Left lung (tissue), 4 donors: ENCODE measurements at regions not wholly inside any gene's neighbourhood (a gene's known extent, or its start where the extent isn't known, plus 50 kb on each side); places are given as distances from the start of the nearest gene placed in this dataset.

Experiments used
- ATAC-seq: fragments of 200-7000 bp; cut with Tn5 transposase; one replicate; pipeline ENCODE4 v1.9.1; 2020; ENCODE audit warnings: moderate library complexity
- DNase-seq, 4 donors: peaks; one replicate each; pipeline ENCODE4 v3.0.0-alpha.2; 2013 to 2020
- H3K27ac ChIP-seq, 2 donors: fragments of 200-600 bp; sonication (generic) in 1 of 2; one replicate each; pipeline versions ENCODE4 v1.5.0 to v1.8.0; 2020 to 2021
- H3K27me3 ChIP-seq, 2 donors: fragments of 200-600 bp; sonication (generic) in 1 of 2; one replicate each; pipeline versions ENCODE4 v1.5.0 to v1.8.0; 2020 to 2021
- H3K36me3 ChIP-seq, 2 donors: fragments of 200-600 bp; sonication (generic) in 1 of 2; one replicate each; pipeline versions ENCODE4 v1.5.0 to v1.8.0; 2020 to 2021
- H3K4me1 ChIP-seq, 2 donors: fragments of 200-600 bp; one replicate each; pipeline ENCODE4 v1.8.0; 2021
- H3K4me3 ChIP-seq, 2 donors: fragments of 200-600 bp; sonication (generic) in 1 of 2; one replicate each; pipeline versions ENCODE4 v1.5.0 to v1.8.0; 2020 to 2021; ENCODE audit warnings: mild to moderate bottlenecking in 1 of 2
- H3K9me3 ChIP-seq, 2 donors: fragments of 200-600 bp; sonication (generic) in 1 of 2; one replicate each; pipeline versions ENCODE4 v1.5.0 to v1.8.0; 2020 to 2021
- intact Hi-C, 2 donors: fragments of 100-400 bp; cut with DNase I; formaldehyde crosslinking; loops; one replicate each; pipeline versions ENCODE4 v1.11.2 to v1.14.2; 2022
- TF ChIP-seq, protein P1 (sequence below), 2 donors: fragments of 200-600 bp; sonication (generic) in 1 of 2; IDR thresholded peaks; one replicate each; pipeline versions ENCODE4 v1.5.0 to v1.8.0; 2021; ENCODE audit warnings: antibody characterized with exemption in 2 of 2
- donor health status: DM: no; HTN: yes; CAD: no.
- donor health status: DM: no; HTN: no; CAD: no.

DNA sequence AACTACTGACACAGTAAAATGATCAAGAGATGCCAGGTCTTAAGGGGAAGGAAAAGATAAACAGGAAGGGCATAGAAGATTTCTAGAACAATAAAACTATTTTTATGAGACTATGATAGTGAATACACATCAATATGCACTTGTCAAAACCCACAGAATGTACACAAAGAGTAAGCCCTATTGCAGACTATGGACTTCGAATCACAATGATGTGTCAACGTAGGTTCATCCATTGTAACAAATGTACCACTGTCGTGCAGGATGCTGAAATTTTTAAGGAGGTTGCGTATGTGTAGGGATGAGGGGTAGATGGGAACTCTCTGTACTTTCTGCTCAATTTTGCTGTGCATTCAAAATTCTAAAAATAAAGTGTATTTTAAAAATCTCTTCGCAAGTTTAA, 171.9 kb downstream of the KLF12 start:
- DNase-seq (no peak), ATAC-seq (no peak)
- Histone ChIP-seq H3K27me3 (no peaks in the 10 kb centered on the region), H3K4me1 (no peaks in the 10 kb centered on the region), H3K27ac (no peak overlapping the region), H3K4me3 (no peak overlapping the region), H3K9me3 (peaks cover 0 to 4% of the 10 kb centered on the region in 2 donors), H3K36me3 (no peaks in the 10 kb centered on the region)
- TF ChIP-seq, protein P1, sequence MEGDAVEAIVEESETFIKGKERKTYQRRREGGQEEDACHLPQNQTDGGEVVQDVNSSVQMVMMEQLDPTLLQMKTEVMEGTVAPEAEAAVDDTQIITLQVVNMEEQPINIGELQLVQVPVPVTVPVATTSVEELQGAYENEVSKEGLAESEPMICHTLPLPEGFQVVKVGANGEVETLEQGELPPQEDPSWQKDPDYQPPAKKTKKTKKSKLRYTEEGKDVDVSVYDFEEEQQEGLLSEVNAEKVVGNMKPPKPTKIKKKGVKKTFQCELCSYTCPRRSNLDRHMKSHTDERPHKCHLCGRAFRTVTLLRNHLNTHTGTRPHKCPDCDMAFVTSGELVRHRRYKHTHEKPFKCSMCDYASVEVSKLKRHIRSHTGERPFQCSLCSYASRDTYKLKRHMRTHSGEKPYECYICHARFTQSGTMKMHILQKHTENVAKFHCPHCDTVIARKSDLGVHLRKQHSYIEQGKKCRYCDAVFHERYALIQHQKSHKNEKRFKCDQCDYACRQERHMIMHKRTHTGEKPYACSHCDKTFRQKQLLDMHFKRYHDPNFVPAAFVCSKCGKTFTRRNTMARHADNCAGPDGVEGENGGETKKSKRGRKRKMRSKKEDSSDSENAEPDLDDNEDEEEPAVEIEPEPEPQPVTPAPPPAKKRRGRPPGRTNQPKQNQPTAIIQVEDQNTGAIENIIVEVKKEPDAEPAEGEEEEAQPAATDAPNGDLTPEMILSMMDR (IDR thresholded peaks at IDR 0.05), result no peak
- intact Hi-C loops, result no loop called here

DNA sequence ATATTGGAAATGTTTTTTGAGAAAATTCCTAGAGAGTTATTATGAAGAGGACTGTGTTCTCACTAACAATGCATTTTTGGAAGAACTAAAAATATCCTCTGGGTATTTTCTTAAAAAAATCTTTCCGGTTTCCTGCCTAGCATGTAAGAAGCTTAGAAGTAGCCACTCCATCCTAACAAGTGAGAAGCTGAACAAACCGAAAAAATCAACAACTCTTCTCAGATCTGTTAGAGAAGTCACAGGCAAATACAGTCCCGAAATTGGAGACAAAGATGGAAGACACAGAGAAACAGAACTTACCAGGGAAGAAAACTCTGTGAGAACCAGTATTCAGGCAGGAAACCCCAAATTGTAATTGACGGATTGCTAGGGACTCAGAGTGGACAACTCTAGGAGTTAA, 173.0 kb downstream of the KLF12 start:
- no peak for ATAC-seq
- TF ChIP-seq, protein P1 (IDR thresholded peaks at IDR 0.05), result no peak
- H3K27me3 ChIP-seq, result no peaks in the 10 kb centered on the region
- H3K4me1 ChIP-seq, result no peaks in the 10 kb centered on the region
- no peak for DNase-seq
- H3K4me3 ChIP-seq, result no peak overlapping the region
- H3K27ac ChIP-seq, result no peak overlapping the region
- intact Hi-C loops, result no loop called here
- peaks cover 0 to 4% of the 10 kb centered on the region in 2 donors for H3K9me3 ChIP-seq
- no peaks in the 10 kb centered on the region for H3K36me3 ChIP-seq

DNA sequence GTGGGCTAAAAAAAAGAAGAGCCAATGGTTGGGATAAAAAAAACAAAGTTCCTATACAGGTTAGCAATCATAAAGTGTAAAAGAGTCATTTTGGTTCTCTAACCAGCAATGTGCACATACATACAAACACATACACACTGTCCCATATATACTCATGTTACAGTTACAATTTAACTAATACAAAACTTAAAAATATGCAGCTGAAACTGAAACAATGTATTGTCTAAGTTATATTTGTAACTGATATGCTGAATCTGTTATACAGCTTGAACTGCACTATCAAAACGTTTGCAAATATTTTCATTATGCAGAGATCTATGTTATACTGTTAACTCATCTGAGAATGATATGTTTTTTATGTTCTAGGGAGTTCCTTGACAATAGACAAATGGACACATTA, 173.7 kb downstream of the KLF12 start:
- no peak overlapping the region for H3K27ac ChIP-seq
- no peaks in the 10 kb centered on the region for H3K27me3 ChIP-seq
- no peak overlapping the region for H3K4me3 ChIP-seq
- no peaks in the 10 kb centered on the region for H3K36me3 ChIP-seq
- intact Hi-C loops, result no loop called here
- ATAC-seq (no peak), DNase-seq (no peak)
- H3K4me1 ChIP-seq, result no peaks in the 10 kb centered on the region
- peaks cover 0 to 4% of the 10 kb centered on the region in 2 donors for H3K9me3 ChIP-seq
- TF ChIP-seq, protein P1 (IDR thresholded peaks at IDR 0.05), result no peak

DNA sequence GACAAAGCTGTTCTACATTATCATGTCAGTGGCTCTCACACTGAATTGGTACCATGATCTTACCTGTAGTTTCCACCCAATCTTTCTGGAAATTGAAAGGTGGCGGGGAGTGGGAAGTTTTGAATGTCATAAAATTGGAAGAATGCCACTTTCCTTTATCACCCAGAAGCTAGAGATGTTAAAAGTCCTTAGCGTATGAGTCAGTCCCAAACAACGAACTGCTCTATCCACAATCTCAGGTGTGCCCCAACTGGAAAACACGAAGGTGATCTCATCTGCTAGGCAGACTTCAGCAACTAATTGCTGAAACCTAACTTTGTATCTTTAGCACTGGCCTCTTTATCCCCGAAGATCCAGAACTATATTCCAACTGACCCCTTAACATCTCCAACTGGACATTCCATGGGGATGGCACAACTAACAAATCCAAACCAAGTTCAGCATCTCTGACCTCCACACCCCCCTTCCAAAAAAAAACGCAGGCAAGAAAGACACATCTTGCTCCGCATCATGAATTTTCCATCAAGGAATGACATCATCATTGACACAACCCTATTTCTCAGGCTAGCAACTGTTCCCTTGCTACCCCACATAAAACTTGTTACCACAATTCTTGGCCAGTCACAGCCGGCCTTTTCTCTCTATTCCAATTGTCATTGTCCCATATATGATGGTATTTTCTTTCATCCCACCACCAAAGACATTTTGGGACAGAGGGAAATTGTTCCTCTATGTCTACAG, 175.4 kb downstream of the KLF12 start:
- ATAC-seq, result no peak

DNA sequence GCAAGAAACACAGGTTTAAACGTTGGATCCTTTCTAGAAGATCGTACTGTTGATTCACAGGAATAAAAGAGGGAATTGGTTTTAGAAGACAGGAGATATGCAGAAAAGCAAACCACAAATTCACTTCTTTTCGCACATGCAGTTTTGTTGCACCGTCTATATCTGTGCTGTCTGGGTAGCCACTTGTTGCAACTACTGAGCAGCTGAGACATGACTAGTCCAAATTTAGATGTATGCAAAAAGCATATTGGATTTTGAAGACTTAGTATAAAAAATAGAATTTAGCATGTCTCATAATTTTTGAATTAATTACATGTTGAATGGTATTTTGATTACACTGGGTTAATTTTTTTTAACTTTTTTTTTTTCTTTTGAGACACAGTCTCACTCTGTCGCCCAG, 176.3 kb downstream of the KLF12 start:
- Histone ChIP-seq H3K27ac (no peak overlapping the region), H3K4me1 (no peaks in the 10 kb centered on the region), H3K9me3 (peaks cover 0 to 4% of the 10 kb centered on the region in 2 donors), H3K36me3 (no peaks in the 10 kb centered on the region), H3K4me3 (no peak overlapping the region), H3K27me3 (no peaks in the 10 kb centered on the region)
- ATAC-seq (no peak), DNase-seq (no peak)
- intact Hi-C loops, result no loop called here
- TF ChIP-seq, protein P1 (IDR thresholded peaks at IDR 0.05), result no peak

More for the DNA sequence above, 175.4 kb downstream of the KLF12 start:
- H3K9me3 ChIP-seq, result peaks cover 0 to 4% of the 10 kb centered on the region in 2 donors
- no peaks in the 10 kb centered on the region for H3K27me3 ChIP-seq
- TF ChIP-seq, protein P1 (IDR thresholded peaks at IDR 0.05), result no peak
- DNase-seq, result no peak
- H3K36me3 ChIP-seq, result no peaks in the 10 kb centered on the region
- intact Hi-C loops, result no loop called here
- H3K4me1 ChIP-seq, result no peaks in the 10 kb centered on the region
- no peak overlapping the region for H3K27ac ChIP-seq
- no peak overlapping the region for H3K4me3 ChIP-seq
